T-helper 9 cell (primary cell): ENCODE measurements at regions not wholly inside any gene's neighbourhood (a gene's known extent, or its start where the extent isn't known, plus 50 kb on each side); places are given as distances from the start of the nearest gene placed in this dataset.

Source experiments
- DNase-seq: peaks from one replicate; pipeline ENCODE4 v3.0.0-alpha.2; 2020

- DNase-seq, result no peak
Measured at GRCh38 chr3:187902041-187902471, 156.8 kb upstream of the BCL6 start.

GRCh38 chr3:187902936-187903335, 157.7 kb upstream of the BCL6 start:
- no peak for DNase-seq

- no peak for DNase-seq
Measured at GRCh38 chr3:187903697-187904096, 158.4 kb upstream of the BCL6 start.

- DNase-seq, result no peak
Measured at GRCh38 chr3:187906416-187906815, 161.1 kb upstream of the BCL6 start.

GRCh38 chr3:187906920-187907319, 161.7 kb upstream of the BCL6 start:
- no peak for DNase-seq

- no peak for DNase-seq
Measured at GRCh38 chr3:187909866-187910265, 164.6 kb upstream of the BCL6 start.

GRCh38 chr3:187912007-187912406, 166.7 kb upstream of the BCL6 start:
- DNase-seq, result no peak

GRCh38 chr3:187913617-187914033, 168.4 kb upstream of the BCL6 start:
- DNase-seq, result no peak

- no peak for DNase-seq
Measured at GRCh38 chr3:187914231-187914630, 169.0 kb upstream of the BCL6 start.

GRCh38 chr3:187916072-187916471, 170.8 kb upstream of the BCL6 start:
- no peak for DNase-seq

GRCh38 chr3:187918081-187918644, 172.9 kb upstream of the BCL6 start:
- DNase-seq, result no peak

- peak; percentile 40 for DNase-seq
Measured at GRCh38 chr3:187919048-187919447, 173.8 kb upstream of the BCL6 start.

- DNase-seq, result no peak
Measured at GRCh38 chr3:187919544-187919943, 174.3 kb upstream of the BCL6 start.

- no peak for DNase-seq
Measured at GRCh38 chr3:187920030-187920429, 174.8 kb upstream of the BCL6 start.

- no peak for DNase-seq
Measured at GRCh38 chr3:187920913-187921312, 175.6 kb upstream of the BCL6 start.

GRCh38 chr3:187921391-187922074, 176.3 kb upstream of the BCL6 start:
- no peak for DNase-seq

- DNase-seq, result no peak
Measured at GRCh38 chr3:187922704-187923416, 177.6 kb upstream of the BCL6 start.

- DNase-seq, result no peak
Measured at GRCh38 chr3:187924651-187925050, 179.4 kb upstream of the BCL6 start.

- no peak for DNase-seq
Measured at GRCh38 chr3:187925326-187925725, 180.1 kb upstream of the BCL6 start.

GRCh38 chr3:187926620-187927019, 181.4 kb upstream of the BCL6 start:
- DNase-seq, result no peak

GRCh38 chr3:187927565-187927964, 182.3 kb upstream of the BCL6 start:
- DNase-seq, result no peak

GRCh38 chr3:187929112-187929816, 184.0 kb upstream of the BCL6 start:
- DNase-seq, result no peak

- DNase-seq, result no peak
Measured at GRCh38 chr3:187930021-187930420, 184.8 kb upstream of the BCL6 start.

- no peak for DNase-seq
Measured at GRCh38 chr3:187931101-187931500, 185.8 kb upstream of the BCL6 start.
